ENCODE measurements at regions not wholly inside any gene's neighbourhood (a gene's known extent, or its start where the extent isn't known, plus 50 kb on each side); places are given as distances from the start of the nearest gene placed in this dataset.

DNA sequence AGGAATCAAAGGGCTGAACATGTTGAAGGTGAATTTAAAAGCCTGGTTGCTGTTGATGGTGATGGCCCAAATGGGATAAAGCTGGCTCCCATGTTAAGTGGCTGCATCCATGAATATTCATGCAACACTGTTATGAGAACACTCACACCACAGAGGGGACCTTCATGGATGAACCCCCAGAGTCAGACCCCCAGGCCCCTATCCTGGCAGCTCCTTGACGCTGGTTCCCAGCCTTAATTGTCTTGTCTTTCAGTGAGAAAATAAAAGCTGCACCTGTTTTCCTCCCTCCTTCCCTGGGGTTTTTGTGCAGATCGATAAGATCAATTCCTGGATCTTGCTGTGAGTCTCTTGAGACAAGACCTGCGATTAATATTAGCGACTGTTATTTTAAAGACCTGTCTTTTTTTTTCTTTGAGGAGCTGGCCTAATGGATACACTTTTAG, 371.7 kb downstream of the ICE1 start:
- TF ChIP-seq, protein P1, sequence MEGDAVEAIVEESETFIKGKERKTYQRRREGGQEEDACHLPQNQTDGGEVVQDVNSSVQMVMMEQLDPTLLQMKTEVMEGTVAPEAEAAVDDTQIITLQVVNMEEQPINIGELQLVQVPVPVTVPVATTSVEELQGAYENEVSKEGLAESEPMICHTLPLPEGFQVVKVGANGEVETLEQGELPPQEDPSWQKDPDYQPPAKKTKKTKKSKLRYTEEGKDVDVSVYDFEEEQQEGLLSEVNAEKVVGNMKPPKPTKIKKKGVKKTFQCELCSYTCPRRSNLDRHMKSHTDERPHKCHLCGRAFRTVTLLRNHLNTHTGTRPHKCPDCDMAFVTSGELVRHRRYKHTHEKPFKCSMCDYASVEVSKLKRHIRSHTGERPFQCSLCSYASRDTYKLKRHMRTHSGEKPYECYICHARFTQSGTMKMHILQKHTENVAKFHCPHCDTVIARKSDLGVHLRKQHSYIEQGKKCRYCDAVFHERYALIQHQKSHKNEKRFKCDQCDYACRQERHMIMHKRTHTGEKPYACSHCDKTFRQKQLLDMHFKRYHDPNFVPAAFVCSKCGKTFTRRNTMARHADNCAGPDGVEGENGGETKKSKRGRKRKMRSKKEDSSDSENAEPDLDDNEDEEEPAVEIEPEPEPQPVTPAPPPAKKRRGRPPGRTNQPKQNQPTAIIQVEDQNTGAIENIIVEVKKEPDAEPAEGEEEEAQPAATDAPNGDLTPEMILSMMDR (IDR thresholded peaks at IDR 0.05), result no peak
- no peak for TF ChIP-seq POLR2A (IDR thresholded peaks at IDR 0.05)
